ENCODE measurements at regions not wholly inside any gene's neighbourhood (a gene's known extent, or its start where the extent isn't known, plus 50 kb on each side); places are given as distances from the start of the nearest gene placed in this dataset.

DNA sequence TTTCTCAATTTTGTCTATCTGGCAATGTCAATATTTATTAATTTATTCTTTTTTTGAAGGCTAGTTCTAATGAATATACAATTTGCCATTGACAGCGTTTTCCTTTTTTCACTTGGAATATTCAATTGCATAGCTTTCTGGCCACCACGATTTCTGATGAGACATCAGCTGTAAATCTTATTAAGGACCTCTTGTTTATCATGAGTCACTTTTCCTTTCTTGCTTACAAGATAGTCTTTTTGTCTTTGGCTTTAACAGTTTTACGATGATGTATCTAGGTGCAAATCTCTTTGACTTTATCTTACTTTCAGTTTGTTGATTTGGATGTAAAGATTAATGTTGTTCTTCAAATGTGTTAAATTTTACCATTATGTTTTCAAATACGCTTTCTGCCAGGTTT is 991.6 kb upstream of the SLC10A2 start:
- intact Hi-C loops (cut with micrococcal nuclease), result no loop called here
- no peaks in the 10 kb centered on the region for H3K9me3 ChIP-seq (ENCODE audit: control insufficient read depth, insufficient read depth, low read length)
- no TSS peak for BruUV-seq (replicated peaks)
- no peak for DNase-seq
- no peak overlapping the region for H3K4ac ChIP-seq (ENCODE audit: low read depth, low read length)
- no peaks in the 10 kb centered on the region for H3K4me1 ChIP-seq (ENCODE audit: control insufficient read depth, insufficient read depth, low read length)
- no peak overlapping the region for H2BK20ac ChIP-seq (ENCODE audit: low read depth, low read length)
- H2BK15ac ChIP-seq (ENCODE audit: low read depth, low read length), result no peak overlapping the region
- H4K8ac ChIP-seq (ENCODE audit: low read depth in 2 of 2, low read length in 2 of 2), result no peak overlapping the region
- H2BK120ac ChIP-seq (ENCODE audit: low read depth, low read length), result no peak overlapping the region
- no peak overlapping the region for H4K91ac ChIP-seq (ENCODE audit: insufficient read depth, low read depth, low read length)
- ChIA-PET CTCF (no interaction called here), POLR2A (ENCODE audit: unreplicated experiment) (no interaction called here)
- WGBS, 2 experiments (ENCODE audit: extremely low coverage in 2 of 2, insufficient read length in 1 of 2), result no CpG with 5 or more reads among the region's 4 CpGs
- no peak overlapping the region for H3K23ac ChIP-seq (ENCODE audit: low read depth, low read length)
- no peak overlapping the region for H2AK9ac ChIP-seq (replicated peaks; ENCODE audit: low read depth, low read length, poor library complexity)
- H3K27me3 ChIP-seq (ENCODE audit: control insufficient read depth, insufficient read depth, low read length), result no peaks in the 10 kb centered on the region
- H3K36me3 ChIP-seq (ENCODE audit: control insufficient read depth, insufficient read depth, low read length), result no peaks in the 10 kb centered on the region
- in situ Hi-C loops (cut with MboI; ENCODE audit: low sequenced_read_pairs), result no loop called here
- no peaks in the 10 kb centered on the region for H3K9me1 ChIP-seq (ENCODE audit: insufficient read depth, low read length)
- H3K18ac ChIP-seq (ENCODE audit: low read depth, low read length), result no peak overlapping the region
- no peak overlapping the region for H3K14ac ChIP-seq (replicated peaks; ENCODE audit: low read depth, low read length)
- no peak overlapping the region for H3K4me3 ChIP-seq (ENCODE audit: insufficient read depth, low read depth, low read length)
- H2BK5ac ChIP-seq (ENCODE audit: low read depth, low read length, poor library complexity, severe bottlenecking), result no peak overlapping the region
- H3K79me1 ChIP-seq (ENCODE audit: low read depth in 1 of 2, low read length in 2 of 2), result no peaks in the 10 kb centered on the region
- H3K27ac ChIP-seq (ENCODE audit: insufficient read depth, low read length), result no peak overlapping the region
- H2AFZ ChIP-seq (replicated peaks; ENCODE audit: low read length, poor library complexity), result no peak overlapping the region
- no peak overlapping the region for H3K4me2 ChIP-seq (ENCODE audit: low read depth, low read length)
- H3K56ac ChIP-seq (ENCODE audit: extremely low read depth, insufficient read depth, low read length), result no peak overlapping the region
- no peak overlapping the region for H3K9ac ChIP-seq (ENCODE audit: low read depth, low read length)
- no peak for ATAC-seq (ENCODE audit: low read depth)
- no peak overlapping the region for H4K5ac ChIP-seq (ENCODE audit: low read depth, low read length)
- no peaks in the 10 kb centered on the region for H4K20me1 ChIP-seq (ENCODE audit: insufficient read depth, low read length)
- no peak overlapping the region for H2AK5ac ChIP-seq (ENCODE audit: low read depth, low read length)
- dilution Hi-C loops (cut with HindIII; ENCODE audit: low sequenced_read_pairs, unreplicated experiment), result no loop called here
- TF ChIP-seq MAFK (IDR thresholded peaks at IDR 0.05; ENCODE audit: low read depth, low read length) (no peak), MXI1 (IDR thresholded peaks at IDR 0.05; ENCODE audit: borderline replicate concordance, low read depth, low read length) (no peak), RAD21 (IDR thresholded peaks at IDR 0.05; ENCODE audit: low read length) (no peak), RCOR1 (IDR thresholded peaks at IDR 0.05; ENCODE audit: insufficient replicate concordance, low read length) (no peak), USF2 (IDR thresholded peaks at IDR 0.05; ENCODE audit: low read depth, low read length) (no peak), NFE2L2 (IDR thresholded peaks at IDR 0.05; ENCODE audit: low read depth, low read length) (no peak), MAZ (IDR thresholded peaks at IDR 0.05; ENCODE audit: borderline replicate concordance, low read depth, low read length) (no peak), BHLHE40 (IDR thresholded peaks at IDR 0.05; ENCODE audit: low read depth, low read length) (no peak), POLR2A (IDR thresholded peaks at IDR 0.05; ENCODE audit: low read depth, low read length) (no peak), FOS (IDR thresholded peaks at IDR 0.05; ENCODE audit: low read depth, low read length) (no peak)
- TF ChIP-seq, protein P1, sequence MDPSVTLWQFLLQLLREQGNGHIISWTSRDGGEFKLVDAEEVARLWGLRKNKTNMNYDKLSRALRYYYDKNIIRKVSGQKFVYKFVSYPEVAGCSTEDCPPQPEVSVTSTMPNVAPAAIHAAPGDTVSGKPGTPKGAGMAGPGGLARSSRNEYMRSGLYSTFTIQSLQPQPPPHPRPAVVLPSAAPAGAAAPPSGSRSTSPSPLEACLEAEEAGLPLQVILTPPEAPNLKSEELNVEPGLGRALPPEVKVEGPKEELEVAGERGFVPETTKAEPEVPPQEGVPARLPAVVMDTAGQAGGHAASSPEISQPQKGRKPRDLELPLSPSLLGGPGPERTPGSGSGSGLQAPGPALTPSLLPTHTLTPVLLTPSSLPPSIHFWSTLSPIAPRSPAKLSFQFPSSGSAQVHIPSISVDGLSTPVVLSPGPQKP (IDR thresholded peaks at IDR 0.05; ENCODE audit: borderline replicate concordance, low read depth, low read length), result no peak

All from IMR-90 (cell line).